GM21576 (cell line): ENCODE measurements at regions not wholly inside any gene's neighbourhood (a gene's known extent, or its start where the extent isn't known, plus 50 kb on each side); places are given as distances from the start of the nearest gene placed in this dataset.
"Not testable (repeated sequence)": the region's sequence is repeated elsewhere in the genome, so short reads cannot be mapped to it uniquely, and the experiment has no call there.

ENCODE experiments used
- ATAC-seq: cut with Tn5 transposase; IDR thresholded peaks from one replicate; pipeline ENCODE4 v1.9.1; 2021; ENCODE audit warnings: mild to moderate bottlenecking, moderate library complexity; ENCODE audit not compliant: unreplicated experiment

GRCh38 chr2:3039188-3040065 lies 338.2 kb downstream of the EIPR1 start:
- no peak for ATAC-seq

GRCh38 chr2:3038636-3039035 lies 339.0 kb downstream of the EIPR1 start:
- no peak for ATAC-seq

GRCh38 chr2:3037196-3038194 lies 340.1 kb downstream of the EIPR1 start:
- no peak for ATAC-seq

GRCh38 chr2:3036432-3037125 lies 341.0 kb downstream of the EIPR1 start:
- no peak for ATAC-seq

- ATAC-seq, result no peak
Measured at GRCh38 chr2:3035385-3036050, 342.1 kb downstream of the EIPR1 start.

GRCh38 chr2:3034856-3035255 lies 342.8 kb downstream of the EIPR1 start:
- ATAC-seq, result no peak

- no peak for ATAC-seq
Measured at GRCh38 chr2:3034396-3034795, 343.2 kb downstream of the EIPR1 start.

GRCh38 chr2:3033315-3033714 lies 344.3 kb downstream of the EIPR1 start:
- ATAC-seq, result no peak

GRCh38 chr2:3030791-3031190 lies 346.8 kb downstream of the EIPR1 start:
- not testable (repeated sequence) for ATAC-seq

- ATAC-seq, result no peak
Measured at GRCh38 chr2:3025984-3026383, 351.6 kb downstream of the EIPR1 start.

GRCh38 chr2:3025261-3025660 lies 352.4 kb downstream of the EIPR1 start:
- ATAC-seq, result no peak

- no peak for ATAC-seq
Measured at GRCh38 chr2:3024401-3024935, 353.1 kb downstream of the EIPR1 start.

- ATAC-seq, result no peak
Measured at GRCh38 chr2:3023531-3023930, 354.1 kb downstream of the EIPR1 start.

GRCh38 chr2:3022841-3023372 lies 354.7 kb downstream of the EIPR1 start:
- ATAC-seq, result no peak

GRCh38 chr2:3021720-3022119 lies 355.9 kb downstream of the EIPR1 start:
- no peak for ATAC-seq

- no peak for ATAC-seq
Measured at GRCh38 chr2:3010001-3010400, 367.6 kb downstream of the EIPR1 start.

- no peak for ATAC-seq
Measured at GRCh38 chr2:3009483-3009882, 368.1 kb downstream of the EIPR1 start.

- no peak for ATAC-seq
Measured at GRCh38 chr2:3009005-3009404, 368.6 kb downstream of the EIPR1 start.

- ATAC-seq, result no peak
Measured at GRCh38 chr2:3008561-3008960, 369.1 kb downstream of the EIPR1 start.

GRCh38 chr2:3007135-3007534 lies 370.5 kb downstream of the EIPR1 start:
- no peak for ATAC-seq
